ENCODE measurements at regions not wholly inside any gene's neighbourhood (a gene's known extent, or its start where the extent isn't known, plus 50 kb on each side); places are given as distances from the start of the nearest gene placed in this dataset.

GRCh38 chr7:81430150-81430549 is 339.7 kb downstream of the HGF start:
- H3K79me2 ChIP-seq (ENCODE audit: insufficient read depth, low read length): no peaks in the 10 kb centered on the region
- H3K4me2 ChIP-seq (ENCODE audit: low read depth, low read length): no peak overlapping the region
- WGBS (ENCODE audit: low lambda C conversion rate): 9% methylated on average over 6 of the region's 6 CpGs
- ATAC-seq (no peak), FAIRE-seq (no peak), DNase-seq (ENCODE audit: low spot score) (no peak)
- TF ChIP-seq NCOA1 (CRISPR knock-in tag; IDR thresholded peaks at IDR 0.05) (no peak), ZNF263 (CRISPR knock-in tag; IDR thresholded peaks at IDR 0.05) (no peak), ZNF7 (CRISPR knock-in tag; IDR thresholded peaks at IDR 0.05) (no peak), CCAR2 (optimal IDR thresholded peaks at IDR 0.05; ENCODE audit: low read depth, low read length) (no peak), IRF1 (CRISPR knock-in tag; IDR thresholded peaks at IDR 0.05; ENCODE audit: low read depth) (no peak), RXRB (CRISPR knock-in tag; IDR thresholded peaks at IDR 0.05; ENCODE audit: borderline replicate concordance) (no peak)
- no TSS peak for BruUV-seq (replicated peaks)
- no peak overlapping the region for H3K9ac ChIP-seq (ENCODE audit: insufficient read depth, low read depth, low read length)
- H2AFZ ChIP-seq (ENCODE audit: low read length): no peak overlapping the region
- no peaks in the 10 kb centered on the region for H3K36me3 ChIP-seq (replicated peaks in 1 of 2; ENCODE audit: control insufficient read depth in 1 of 2, insufficient read depth in 2 of 2, low read length in 2 of 2)
- H3K9me3 ChIP-seq (ENCODE audit: low read length): no peaks in the 10 kb centered on the region
- no peak overlapping the region for H3K4me3 ChIP-seq (replicated peaks in 1 of 3; ENCODE audit: insufficient read depth in 1 of 3, low read depth in 2 of 3, low read length in 3 of 3)
- H3K4me1 ChIP-seq (ENCODE audit: insufficient read depth, low read length): no peaks in the 10 kb centered on the region
- CTCF ChIA-PET (ENCODE audit: low intra/inter-chr PET ratio, low total read pairs): no interaction called here
- in situ Hi-C loops (cut with HindIII; ENCODE audit: extremely low pct_ligation_motif_present, low pct_unique_long_range_greater_than_20kb) (no loop called here), intact Hi-C loops (cut with micrococcal nuclease; ENCODE audit: unreplicated experiment) (no loop called here)
- POLR2A ChIA-PET: no interaction called here
- no peak overlapping the region for H3K27ac ChIP-seq (ENCODE audit: extremely low read length, insufficient read depth, low read length)
- H4K20me1 ChIP-seq (ENCODE audit: insufficient read depth, low read length): no peaks in the 10 kb centered on the region
- no peaks in the 10 kb centered on the region for H3K27me3 ChIP-seq (ENCODE audit: control insufficient read depth in 1 of 2, insufficient read depth in 2 of 2, low read length in 2 of 2)

- ATAC-seq: no peak
- no peaks in the 10 kb centered on the region for H3K79me2 ChIP-seq (ENCODE audit: insufficient read depth, low read length)
- H3K4me3 ChIP-seq (replicated peaks in 1 of 3; ENCODE audit: insufficient read depth in 1 of 3, low read depth in 2 of 3, low read length in 3 of 3): no peak overlapping the region
- no peaks in the 10 kb centered on the region for H3K9me3 ChIP-seq (ENCODE audit: low read length)
- H3K4me1 ChIP-seq (ENCODE audit: insufficient read depth, low read length): no peaks in the 10 kb centered on the region
- H2AFZ ChIP-seq (ENCODE audit: low read length): no peak overlapping the region
- FAIRE-seq: no peak
- intact Hi-C loops (cut with micrococcal nuclease; ENCODE audit: unreplicated experiment): no loop called here
- POLR2A ChIA-PET: no interaction called here
- no peak overlapping the region for H3K4me2 ChIP-seq (ENCODE audit: low read depth, low read length)
- TF ChIP-seq ZNF30 (CRISPR knock-in tag; IDR thresholded peaks at IDR 0.05) (no peak), ZNF607 (CRISPR knock-in tag; IDR thresholded peaks at IDR 0.05; ENCODE audit: borderline replicate concordance) (no peak), EHMT2 (IDR thresholded peaks at IDR 0.05; ENCODE audit: borderline replicate concordance, low read depth, low read length) (no peak), MIER3 (CRISPR knock-in tag; IDR thresholded peaks at IDR 0.05; ENCODE audit: borderline replicate concordance) (no peak), CEBPB (IDR thresholded peaks at IDR 0.05; ENCODE audit: borderline replicate concordance, low read depth, low read length) (no peak)
- CTCF ChIA-PET (ENCODE audit: low intra/inter-chr PET ratio, low total read pairs): no interaction called here
- no peak for DNase-seq (ENCODE audit: low spot score)
- no peak overlapping the region for H3K9ac ChIP-seq (ENCODE audit: insufficient read depth, low read depth, low read length)
- H3K36me3 ChIP-seq (replicated peaks in 1 of 2; ENCODE audit: control insufficient read depth in 1 of 2, insufficient read depth in 2 of 2, low read length in 2 of 2): no peaks in the 10 kb centered on the region
- H3K27me3 ChIP-seq (ENCODE audit: control insufficient read depth in 1 of 2, insufficient read depth in 2 of 2, low read length in 2 of 2): no peaks in the 10 kb centered on the region
- in situ Hi-C loops (cut with HindIII; ENCODE audit: extremely low pct_ligation_motif_present, low pct_unique_long_range_greater_than_20kb): no loop called here
- WGBS (ENCODE audit: low lambda C conversion rate): 1% methylated on average over 2 of the region's 2 CpGs
- H4K20me1 ChIP-seq (ENCODE audit: insufficient read depth, low read length): no peaks in the 10 kb centered on the region
- no peak overlapping the region for H3K27ac ChIP-seq (ENCODE audit: extremely low read length, insufficient read depth, low read length)
- BruUV-seq (replicated peaks): no TSS peak
These were observed 342.4 kb downstream of the HGF start for GRCh38 chr7:81427461-81427860.

Data from HepG2 (cell line).